Heart left ventricle (tissue), 13 donors: ENCODE measurements at regions not wholly inside any gene's neighbourhood (a gene's known extent, or its start where the extent isn't known, plus 50 kb on each side); places are given as distances from the start of the nearest gene placed in this dataset.

Experiments
- CTCF ChIP-seq, 12 donors: fragments of 200-600 bp; sonication (generic) in 4 of 12; IDR thresholded peaks; one replicate each; pipeline versions ENCODE4 v1.5.0 to v1.8.0; 2018 to 2022; ENCODE audit warnings: antibody characterized with exemption in 12 of 12, mild to moderate bottlenecking in 5 of 12
- POLR2A ChIP-seq, 2 donors: fragments of 450-650 bp; IDR thresholded peaks; one replicate each; pipeline ENCODE4 v1.6.1; 2017; ENCODE audit warnings: antibody characterized with exemption in 2 of 2, mild to moderate bottlenecking in 2 of 2, moderate library complexity in 2 of 2
- donor health status: ischemic (EF 13 %, LVEDD 7.1; RV severe dilation, severe dysfunction).
- donor health status: DM: no; HTN: yes; CAD: no.
- donor health status: DM: no; HTN: no; CAD: no.
- donor health status: ischemic (EF 25% LVEDD 6.9; RV normal size, moderate dysfunction).
- donor health status: ischemic (EF 25% LVEDD 5.7; RV mildly dilated, moderate dysfunction).
- donor health status: ischemic (EF 35%, LVEDD 5.7; RV mildly dilated, moderate dysfunction).
- donor health status: nonischemic (EF 11% LVEDD 7.7; RV severe dilation, severe dysfunction).
- donor health status: DM: yes; HTN: yes; CAD: no.
- donor health status: PGD.
- donor health status: ischemic (EF 29% LVEDD 5.4; RV normal size, mild dysfunction).
- donor health status: nonischemic (EF 23%, LVEDD 6.1; RV moderate dilation, normal function).

GRCh38 chr2:224187220-224187619 lies 148.1 kb upstream of the SERPINE2 start:
- TF ChIP-seq CTCF (IDR thresholded peaks at IDR 0.05) (no peak), POLR2A (IDR thresholded peaks at IDR 0.05) (no peak)
